ENCODE measurements at regions not wholly inside any gene's neighbourhood (a gene's known extent, or its start where the extent isn't known, plus 50 kb on each side); places are given as distances from the start of the nearest gene placed in this dataset.
A peak's percentile ranks its signal among the peaks of the same experiment; 100 is the strongest.
"Not testable (repeated sequence)": the region's sequence is repeated elsewhere in the genome, so short reads cannot be mapped to it uniquely, and the experiment has no call there.

DNA sequence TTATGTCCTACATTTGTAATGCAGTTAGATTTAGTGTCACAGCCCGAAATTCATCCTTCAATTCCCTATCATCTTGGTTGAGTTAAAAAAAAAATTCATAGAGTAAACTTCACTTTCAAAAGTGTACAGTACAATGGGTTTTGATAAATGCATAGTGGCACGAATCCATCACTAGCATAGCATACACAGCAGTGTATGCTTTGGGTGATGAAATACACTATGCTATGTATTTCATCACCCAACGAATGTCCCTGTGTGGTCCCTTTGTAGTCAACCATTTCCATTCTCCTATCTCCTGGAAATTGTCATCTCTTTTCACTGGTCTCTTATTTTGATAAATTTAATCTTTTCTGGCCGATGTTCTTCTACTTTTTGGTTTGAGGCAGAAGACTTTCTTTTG lies 129.4 kb upstream of the BASP1 start:
- DNase-seq, result no peak

DNA sequence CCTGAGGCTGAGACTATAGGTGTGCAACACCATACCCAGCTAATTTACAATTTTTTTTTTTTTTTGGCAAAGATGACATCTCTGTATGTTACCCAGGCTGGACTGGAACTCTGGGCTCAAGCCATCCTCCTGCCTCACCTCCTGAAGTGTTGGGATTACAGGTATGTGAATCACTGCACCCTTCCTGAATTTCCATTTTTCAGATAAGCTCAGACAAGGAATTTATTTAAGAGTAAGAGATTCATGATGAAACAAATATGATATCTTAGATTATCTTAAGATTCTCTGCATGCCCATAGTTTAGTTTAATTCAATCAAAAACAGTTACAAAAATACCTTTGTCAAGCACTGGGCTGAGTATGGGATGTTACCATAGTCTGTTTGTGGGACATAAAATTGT lies 128.4 kb upstream of the BASP1 start:
- DNase-seq, result no peak

DNA sequence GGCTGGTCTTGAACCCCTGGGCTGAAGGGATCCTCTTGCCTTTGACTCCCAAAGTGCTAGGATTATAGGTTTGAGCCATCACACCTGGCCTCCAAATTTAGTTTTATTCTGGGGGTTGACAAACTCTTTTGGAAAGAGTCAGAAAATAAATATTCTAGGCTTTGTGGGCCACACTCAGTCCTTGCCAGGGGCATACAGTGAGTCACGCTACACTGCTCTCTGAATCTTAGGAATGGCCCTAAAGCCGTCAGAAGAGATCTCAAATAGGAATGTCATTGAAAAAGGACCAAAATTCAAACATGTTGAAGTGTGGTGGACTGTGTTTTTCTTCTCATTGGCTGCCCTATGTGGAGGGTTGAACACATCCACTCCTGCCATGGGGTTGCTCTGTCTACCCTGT lies 127.7 kb upstream of the BASP1 start:
- DNase-seq, result no peak

DNA sequence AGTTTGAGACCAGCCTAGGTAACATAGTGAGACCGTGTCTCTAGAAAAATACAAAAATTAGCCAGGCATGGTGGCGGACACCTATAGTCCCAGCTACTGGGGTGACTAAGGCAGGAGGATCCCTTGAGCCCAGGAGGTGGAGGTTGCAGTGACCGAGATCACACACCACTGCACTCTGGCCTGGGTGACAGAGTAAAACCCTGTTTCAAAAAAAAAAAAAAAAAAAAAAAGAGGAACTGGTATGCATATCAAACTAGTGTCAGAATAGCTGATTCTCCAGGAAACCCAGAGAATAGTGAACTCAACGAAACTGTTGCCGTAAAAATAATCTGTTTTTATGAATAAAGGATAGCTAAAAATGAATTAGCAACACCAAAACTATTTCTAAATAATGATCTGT lies 126.6 kb upstream of the BASP1 start:
- no peak for DNase-seq

DNA sequence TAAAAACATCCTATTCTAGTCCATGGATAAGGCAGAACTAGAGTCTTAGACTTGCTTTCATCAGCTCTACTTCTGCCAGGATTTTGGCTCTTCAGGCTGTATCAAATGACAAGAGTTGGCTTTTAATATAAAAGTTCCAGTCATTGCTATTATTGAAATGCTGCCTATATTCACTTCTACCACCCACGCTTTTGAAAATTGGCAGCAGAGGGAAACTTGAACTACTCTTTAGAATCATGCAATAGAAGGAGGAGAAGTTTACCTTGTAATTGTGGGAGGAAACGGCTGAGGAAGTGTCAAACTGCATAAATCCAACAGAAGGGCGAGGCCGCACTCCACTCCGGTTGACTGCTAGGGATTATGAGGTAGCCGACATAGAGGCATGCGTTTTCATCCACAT lies 122.6 kb upstream of the BASP1 start:
- DNase-seq, result no peak

DNA sequence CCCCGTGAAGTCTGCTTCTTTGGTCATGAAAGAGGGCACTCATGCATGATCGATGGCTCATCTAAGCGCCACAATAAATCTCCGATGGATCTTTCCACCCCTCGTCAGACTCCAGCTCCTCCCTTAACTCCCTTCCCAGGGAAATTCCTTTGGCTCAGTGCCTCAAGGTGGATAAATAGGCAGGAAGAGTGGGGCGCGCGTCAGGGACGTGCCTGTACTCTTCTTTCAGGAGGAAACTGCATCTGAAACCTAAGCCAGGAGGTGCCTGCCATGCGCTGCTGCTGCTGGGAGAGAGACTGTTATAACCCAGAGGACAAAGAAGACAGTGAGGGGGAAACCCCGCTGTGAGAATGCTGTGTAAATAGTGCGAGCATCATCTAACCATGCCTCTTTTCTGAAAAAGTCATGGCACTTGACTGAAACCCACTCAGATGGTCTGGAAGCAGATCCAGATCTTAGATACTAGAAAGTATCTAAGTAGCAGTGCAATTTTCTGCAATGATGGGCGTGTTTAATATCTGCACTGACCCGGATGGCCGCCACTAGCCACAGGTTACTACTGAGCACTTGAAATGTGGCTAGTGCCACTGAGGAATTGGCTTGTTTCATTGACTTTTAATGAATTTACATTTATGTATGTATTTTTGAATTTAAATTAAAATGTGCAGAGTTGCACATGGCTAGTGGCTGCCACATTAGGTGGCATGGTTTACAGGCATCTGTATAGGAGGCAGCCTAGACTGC lies 120.3 kb upstream of the BASP1 start:
- no peak for DNase-seq

DNA sequence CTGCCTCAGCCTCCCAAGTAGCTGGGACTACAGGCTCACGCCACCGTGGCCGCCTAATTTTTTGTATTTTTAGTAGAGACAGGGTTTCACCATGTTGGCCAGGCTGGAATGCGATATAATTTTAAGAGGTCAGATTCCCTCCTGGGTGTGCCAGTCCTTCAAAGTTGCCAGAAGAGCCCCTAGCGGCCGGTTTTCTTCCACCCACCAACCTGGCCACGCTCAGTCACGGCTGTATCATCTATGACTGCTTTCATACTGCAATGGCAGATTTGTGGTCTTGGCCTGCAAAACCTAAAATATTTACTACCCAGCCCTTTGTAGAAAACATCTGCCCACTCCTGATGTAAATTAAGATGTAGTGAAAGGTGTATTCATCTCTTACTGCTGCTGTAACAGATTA lies 117.5 kb upstream of the BASP1 start:
- DNase-seq, result no peak

DNA sequence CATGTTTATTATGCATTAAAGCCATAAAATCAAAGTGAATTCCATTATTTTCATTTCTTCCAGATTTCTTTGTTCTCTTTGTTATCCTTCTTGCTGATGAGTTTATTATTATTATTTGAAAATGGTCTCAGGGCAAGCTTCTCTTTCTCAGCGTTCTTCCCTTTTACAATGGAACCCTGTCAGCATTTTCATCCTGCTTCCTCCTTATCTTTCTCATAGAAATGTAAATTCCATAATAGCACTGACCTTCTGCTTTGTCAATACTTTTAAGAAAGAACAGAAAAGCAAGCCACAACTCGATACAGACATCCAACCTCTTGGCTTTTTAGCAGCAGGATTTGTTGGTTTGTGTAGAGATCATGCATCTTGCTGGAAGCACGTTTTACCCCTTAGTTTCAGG lies 114.0 kb upstream of the BASP1 start:
- DNase-seq, result no peak

DNA sequence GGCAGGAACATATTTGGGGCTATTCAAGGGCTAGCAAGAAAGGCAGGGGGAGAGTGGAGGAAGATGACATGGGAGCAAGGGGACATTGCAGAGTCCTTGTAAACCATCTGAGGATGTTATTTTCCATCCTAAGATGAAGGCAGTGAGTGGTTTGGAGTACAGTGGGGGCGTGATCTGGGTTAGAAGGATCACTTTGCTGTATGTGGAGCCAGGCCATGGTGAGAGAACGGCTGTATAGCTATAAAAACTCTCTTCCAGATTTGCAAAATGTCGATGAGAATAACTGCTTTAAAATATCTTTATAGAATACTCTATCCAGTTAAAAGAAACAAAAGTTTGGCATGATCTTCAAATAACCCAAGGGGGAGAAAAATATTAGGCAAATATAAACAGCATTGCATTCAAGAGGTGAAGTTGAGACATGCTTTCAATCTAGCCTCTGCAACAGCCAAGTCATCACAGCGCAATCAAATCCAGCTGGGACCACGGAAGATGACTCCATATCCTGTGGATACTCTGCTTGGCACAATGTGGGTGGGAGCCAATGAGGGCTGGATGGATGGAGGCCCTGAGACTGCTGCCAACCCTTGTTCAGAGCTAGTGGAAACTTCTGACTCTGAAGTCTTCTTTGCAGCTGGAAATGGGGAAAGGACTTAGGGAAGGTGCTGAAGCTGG lies 111.5 kb upstream of the BASP1 start:
- peak; percentile 61 for DNase-seq

DNA sequence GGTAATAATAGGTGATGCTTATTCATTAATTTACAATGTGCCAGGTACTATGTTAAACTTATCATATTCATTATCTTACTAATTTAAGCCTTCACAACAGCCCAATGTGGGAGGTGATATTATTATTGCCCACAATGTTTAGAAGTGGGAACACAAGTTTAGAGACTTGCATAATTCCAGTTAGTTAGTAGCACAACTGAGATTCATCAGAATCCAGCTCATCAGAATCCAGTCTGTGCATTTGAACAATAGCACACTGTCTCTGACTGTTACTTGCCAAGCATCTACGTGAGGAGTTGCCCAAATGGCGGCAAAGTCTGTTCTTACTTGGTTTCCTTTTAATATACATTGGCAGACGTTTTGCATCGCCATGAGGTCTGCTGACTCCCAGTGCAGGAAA lies 110.9 kb upstream of the BASP1 start:
- DNase-seq, result no peak

DNA sequence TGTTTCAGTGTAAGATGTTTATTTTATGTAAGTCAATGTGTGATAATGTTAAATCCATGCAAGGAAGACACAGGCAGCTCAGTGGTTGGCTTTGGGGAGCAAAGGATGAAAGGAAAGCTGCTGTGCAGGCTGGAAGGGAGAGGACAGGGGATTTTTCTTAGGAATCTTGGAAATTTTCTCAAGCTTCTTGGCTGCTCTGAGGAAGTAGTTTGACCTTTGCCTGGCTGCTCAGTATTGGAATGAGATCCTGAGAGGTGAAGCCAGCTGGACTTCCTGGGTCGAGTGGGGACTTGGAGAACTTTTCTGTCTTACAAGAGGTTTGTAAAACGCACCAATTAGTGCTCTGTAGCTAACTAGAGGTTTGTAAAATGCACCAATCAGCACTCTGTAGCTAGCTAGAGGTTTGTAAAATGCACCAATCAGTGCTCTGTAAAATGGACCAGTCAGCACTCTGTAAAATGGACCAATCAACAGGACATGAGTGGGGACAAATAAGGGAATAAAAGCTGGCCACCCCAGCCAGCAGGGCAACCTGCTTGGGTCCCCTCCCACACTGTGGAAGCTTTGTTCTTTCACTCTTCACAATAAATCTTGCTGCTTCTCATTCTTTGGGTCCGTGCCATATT lies 105.2 kb upstream of the BASP1 start:
- DNase-seq, result not testable (repeated sequence)

DNA sequence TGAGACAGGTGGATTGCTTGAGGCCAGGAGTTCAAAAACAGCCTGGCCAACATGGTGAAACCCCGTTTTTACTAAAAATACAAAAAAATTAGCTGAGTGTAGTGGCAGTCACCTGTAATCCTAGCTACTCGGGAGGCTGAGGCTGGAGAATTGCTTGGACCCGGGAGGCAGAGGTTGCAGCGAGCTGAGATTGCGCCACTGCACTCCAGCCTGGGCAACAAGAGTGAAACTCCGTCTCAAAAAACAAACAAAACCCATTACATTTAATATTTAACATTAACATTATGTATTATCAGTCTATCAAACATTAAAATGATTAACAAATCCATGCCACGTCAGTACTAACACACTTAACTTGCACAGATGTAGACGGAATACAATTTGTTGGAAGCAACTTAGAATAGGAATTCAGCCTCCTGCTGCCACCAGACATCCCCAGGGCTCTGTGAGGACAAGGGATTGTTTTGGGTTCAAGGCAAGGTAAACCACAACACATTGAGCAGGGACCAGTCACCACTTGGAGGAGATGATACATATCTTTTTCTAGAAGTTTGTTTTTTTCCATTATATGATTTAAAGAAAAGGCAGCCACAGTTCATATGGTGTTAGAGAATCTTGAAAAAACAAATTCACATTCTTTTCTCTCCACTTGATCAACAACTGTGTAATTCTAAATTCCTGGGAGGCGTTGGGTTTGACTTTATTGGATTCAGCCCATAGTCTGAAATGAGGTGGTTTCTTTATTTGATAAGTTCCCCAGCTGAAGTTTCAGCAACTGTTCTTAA lies 104.1 kb upstream of the BASP1 start:
- peak; percentile 43 for DNase-seq

DNA sequence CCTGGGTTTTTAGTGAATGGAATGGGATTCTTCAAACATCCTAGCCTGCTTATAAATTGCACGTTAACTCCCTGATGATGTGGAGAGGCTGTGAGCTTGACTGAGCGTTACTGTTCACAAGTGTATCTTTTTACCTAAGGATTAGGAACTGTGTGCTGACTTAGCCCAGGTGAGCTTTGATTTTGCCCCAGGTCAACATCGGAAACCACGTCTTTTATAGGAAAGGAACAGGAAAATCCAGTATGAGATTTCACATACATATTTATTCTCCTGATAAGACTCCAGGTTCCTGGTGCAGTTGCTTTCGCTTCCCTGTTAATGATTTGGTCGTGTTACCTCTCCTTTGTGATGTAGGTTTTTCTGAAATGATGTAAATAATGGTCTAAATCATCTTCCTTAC lies 103.2 kb upstream of the BASP1 start:
- no peak for DNase-seq

DNA sequence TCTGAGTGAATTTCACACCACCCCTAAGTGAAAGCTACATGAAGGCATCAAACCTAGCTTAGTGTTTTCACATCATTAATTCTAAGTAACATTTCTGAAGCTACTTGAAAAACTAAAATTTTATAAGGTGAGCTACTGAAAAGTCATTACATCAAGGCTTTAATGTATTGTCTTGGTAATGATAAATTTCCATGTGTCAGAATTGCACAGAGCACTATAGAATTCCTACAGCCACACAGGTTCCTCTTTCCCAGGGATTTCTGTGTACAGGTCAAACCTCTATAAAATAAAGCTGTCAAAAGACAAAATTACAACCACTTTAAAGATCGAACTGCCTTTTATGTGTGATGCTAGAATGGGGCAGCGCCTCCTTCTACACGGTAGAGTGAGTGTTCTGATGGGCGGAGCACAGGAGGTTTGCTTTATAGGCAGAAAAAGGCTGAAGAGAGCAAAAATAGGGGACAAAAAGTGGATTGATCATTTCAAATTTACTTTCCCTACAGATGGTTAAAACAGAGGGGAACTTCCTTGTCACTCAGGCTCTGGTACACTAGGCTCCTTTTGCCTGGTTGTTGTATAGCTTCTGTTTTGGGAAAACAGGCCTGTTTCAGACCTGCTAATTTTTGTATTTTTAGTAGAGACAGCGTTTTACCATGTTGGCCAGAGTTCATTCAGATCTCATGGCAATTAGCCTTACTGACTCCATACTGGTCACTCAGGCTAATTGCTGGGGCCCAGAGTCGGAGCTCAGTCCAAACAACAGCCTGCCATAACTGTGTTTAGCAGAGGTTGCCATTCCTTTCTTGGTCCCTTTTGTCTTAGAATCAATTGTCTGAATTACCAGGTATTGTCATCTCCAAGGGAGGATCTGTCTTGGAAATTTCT lies 102.5 kb upstream of the BASP1 start:
- DNase-seq, result no peak

DNA sequence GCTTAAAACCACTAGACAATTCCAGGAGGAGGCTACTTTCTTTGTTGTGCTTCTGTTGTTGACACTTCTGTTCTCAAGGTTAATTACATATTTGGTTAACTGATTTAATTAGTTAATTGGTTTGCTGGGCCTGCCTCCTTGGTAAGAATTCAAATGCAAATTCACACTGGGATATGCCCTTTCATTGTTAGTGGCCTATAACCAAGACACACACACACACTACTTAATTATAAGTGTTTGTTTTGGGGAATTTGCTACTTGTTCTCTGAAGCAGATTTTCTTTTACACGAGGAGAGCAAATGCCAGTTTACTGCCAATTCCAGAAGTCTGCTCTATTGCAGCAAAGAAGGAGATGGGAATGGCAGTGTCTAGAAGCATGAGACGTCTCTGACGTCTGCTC lies 101.6 kb upstream of the BASP1 start:
- no peak for DNase-seq

DNA sequence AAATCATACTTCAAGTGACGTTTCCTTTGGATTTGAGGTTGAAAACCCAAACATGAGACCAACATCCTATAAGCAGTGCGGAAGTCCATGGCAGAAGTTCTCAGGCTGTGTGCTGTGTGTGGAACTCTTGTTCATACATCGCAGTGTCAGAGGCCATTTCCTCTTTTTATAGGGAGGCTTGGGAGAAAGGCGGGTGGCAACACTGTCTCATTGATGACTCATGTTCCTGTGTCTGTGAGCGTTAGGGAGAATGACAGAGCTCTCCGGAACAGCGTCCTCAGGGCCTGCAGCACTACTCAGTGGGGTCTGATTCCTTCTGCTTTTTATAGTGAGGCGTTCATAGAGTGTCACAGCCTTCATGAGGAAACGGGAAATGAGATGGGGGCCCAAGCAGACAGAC lies 98.8 kb upstream of the BASP1 start:
- peak; percentile 97 for DNase-seq

DNA sequence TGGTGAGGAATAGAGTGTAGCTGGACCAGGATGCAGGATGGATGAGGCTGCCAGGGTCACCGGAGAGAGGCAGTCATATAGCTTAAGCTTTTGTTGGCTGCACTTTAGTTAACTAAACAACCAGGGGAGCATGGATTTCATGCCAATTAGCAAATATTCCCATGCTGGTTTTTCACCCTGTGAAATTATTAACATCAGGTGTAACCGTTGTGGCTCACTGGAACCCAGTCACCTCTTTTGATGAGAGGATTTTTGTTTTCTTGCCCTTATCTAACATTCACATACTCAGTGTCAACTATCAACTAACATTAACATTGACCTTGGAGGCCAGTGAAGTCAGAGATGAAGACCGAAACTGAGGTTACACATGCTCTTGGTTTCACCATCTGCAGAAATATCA lies 97.2 kb upstream of the BASP1 start:
- no peak for DNase-seq

DNA sequence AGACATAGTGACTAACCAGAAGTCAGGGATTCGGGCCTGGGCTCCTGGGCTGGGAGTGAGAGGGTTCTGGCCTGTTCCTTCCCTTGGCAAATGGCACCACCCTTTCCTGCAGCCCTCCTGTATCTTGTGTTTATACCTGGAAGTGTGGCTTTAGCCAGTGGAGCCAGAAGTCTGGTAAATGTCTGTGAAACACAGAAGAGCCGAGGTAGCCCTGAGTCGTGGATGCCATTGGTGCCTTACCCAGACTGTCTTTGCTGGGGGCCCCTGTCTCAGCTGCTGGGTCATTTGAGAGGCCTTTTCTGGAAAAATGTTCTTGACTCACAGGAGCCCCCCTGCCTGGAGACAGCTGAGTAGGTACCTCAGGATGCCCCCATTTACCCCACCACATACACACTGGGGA lies 95.7 kb upstream of the BASP1 start:
- no peak for DNase-seq

DNA sequence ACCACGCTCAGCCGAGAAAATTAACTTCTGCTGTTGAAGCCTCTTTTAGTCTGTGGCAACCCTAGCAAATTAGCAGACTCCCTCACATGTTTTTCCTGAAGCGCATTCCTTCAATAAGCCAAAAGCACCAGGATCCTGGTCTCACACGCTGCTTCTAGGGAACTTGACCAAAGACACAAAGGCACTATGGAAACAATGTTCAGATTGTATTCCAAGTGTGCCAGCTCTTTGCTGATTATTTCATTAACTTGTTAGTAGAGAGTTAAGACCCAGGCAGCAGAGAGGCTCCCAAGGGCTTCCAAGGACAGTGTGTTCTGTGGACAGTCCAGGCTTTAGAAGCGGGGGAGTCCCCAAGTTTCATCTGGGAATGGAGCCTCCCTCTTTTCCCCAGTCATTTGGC lies 94.4 kb upstream of the BASP1 start:
- no peak for DNase-seq

DNA sequence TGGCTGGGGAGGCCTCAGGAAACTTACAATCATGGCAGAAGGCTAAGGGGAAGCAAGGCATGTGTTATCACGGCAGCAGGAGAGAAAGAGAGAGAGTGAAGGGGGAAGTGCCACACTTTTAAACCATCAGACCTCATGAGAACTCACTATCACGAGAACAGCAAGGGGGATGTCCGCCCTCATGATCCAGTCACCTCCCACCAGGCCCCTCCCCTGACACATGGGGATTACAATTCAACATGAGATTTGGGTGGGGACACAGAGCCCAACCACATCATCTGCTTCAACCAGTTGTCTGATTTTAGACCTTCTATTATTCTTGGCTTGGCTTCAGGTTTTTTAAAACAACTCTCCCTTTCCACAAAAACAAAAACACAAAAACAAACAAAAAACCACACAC lies 93.7 kb upstream of the BASP1 start:
- DNase-seq, result not testable (repeated sequence)

DNA sequence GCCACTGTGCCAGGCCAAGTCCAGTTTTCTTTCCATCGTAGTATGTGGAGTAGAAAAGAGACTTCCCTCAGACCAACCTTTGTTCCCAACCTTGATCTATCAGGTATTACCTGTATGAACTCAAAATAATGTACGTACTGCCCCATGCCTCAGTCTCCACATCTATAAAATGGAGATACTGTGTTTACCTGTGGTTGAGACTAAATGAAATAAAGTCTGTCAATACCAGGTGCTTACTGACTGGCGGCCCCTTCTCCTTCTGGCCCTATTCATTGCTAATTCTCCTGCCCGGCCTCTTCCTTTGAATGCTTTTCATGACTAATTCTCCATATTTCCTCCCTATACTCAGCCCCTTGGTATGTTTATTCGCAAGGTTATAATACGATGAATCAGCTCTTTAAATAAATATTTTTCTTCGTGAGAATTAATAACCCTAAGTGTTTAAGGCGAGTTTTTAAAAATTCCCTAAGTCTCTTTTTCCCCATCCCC lies 89.6 kb upstream of the BASP1 start:
- peak; percentile 93 for DNase-seq

DNA sequence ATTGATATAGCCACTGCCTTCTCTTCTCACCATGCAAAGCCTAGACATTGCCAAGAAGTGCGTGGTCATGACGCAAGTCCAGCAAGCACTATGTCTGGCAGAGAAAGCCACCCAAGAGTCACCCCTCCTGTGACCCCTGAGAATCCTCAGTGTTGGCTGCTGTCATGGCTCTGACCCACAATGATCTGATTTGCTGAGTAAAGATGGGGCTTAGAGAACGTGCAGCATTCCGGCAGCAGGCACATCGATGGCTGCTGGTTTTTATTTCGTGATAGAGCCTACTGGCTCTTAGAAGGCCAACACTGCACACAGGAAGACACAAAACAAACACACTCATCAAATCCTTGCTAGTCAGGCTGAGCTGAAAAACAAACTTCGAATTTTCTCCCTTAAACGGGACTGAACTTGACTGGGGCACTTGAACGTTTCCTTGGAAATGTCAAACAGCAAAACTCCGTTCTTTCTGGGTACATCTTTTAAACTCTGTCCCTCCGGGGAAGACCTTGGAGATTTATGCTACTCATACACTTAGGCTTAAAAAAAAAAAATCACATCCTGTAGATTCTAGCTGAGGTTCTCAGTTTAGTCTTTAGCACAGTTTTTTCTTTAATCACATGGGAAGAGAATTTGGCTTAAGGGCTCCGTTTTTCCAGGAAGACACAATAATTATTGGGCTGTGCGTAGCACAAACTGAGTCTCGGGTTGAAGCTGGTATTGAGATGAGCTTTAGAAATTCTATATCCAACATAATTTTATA lies 88.2 kb upstream of the BASP1 start:
- peak; percentile 52 for DNase-seq

All from HCEC 1CT (cell line).